ENCODE measurements at regions not wholly inside any gene's neighbourhood (a gene's known extent, or its start where the extent isn't known, plus 50 kb on each side); places are given as distances from the start of the nearest gene placed in this dataset.

GRCh38 chr4:128590034-128590740 is 219.3 kb upstream of the JADE1 start:
- no peak for DNase-seq
- WGBS, 5 donors, result 45 to 66% (median 50%) methylated on average over 9 of the region's 9 CpGs
- Histone ChIP-seq H3K4me1 (peaks cover 13 to 25% (median 17%) of the 10 kb centered on the region in 4 donors), H3K4me3 (no peak overlapping the region), H3K27me3 (no peaks in the 10 kb centered on the region), H3K9me3 (no peaks in the 10 kb centered on the region), H3K36me3 (no peaks in the 10 kb centered on the region), H3K27ac (peak overlapping the region; percentile 45 to 83 (median 72))
- TF ChIP-seq POLR2A (IDR thresholded peaks at IDR 0.05) (no peak), POLR2AphosphoS5 (IDR thresholded peaks at IDR 0.05) (no peak), EP300 (IDR thresholded peaks at IDR 0.05) (no peak)
- TF ChIP-seq, protein P1, sequence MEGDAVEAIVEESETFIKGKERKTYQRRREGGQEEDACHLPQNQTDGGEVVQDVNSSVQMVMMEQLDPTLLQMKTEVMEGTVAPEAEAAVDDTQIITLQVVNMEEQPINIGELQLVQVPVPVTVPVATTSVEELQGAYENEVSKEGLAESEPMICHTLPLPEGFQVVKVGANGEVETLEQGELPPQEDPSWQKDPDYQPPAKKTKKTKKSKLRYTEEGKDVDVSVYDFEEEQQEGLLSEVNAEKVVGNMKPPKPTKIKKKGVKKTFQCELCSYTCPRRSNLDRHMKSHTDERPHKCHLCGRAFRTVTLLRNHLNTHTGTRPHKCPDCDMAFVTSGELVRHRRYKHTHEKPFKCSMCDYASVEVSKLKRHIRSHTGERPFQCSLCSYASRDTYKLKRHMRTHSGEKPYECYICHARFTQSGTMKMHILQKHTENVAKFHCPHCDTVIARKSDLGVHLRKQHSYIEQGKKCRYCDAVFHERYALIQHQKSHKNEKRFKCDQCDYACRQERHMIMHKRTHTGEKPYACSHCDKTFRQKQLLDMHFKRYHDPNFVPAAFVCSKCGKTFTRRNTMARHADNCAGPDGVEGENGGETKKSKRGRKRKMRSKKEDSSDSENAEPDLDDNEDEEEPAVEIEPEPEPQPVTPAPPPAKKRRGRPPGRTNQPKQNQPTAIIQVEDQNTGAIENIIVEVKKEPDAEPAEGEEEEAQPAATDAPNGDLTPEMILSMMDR (IDR thresholded peaks at IDR 0.05), result no peak
- intact Hi-C loops (cut with DNase I; ENCODE audit: low total_unique reads), result no loop called here

- intact Hi-C loops (cut with DNase I; ENCODE audit: low total_unique reads), result no loop called here
- TF ChIP-seq, protein P1 (IDR thresholded peaks at IDR 0.05), result no peak
- no peak for TF ChIP-seq EP300 (IDR thresholded peaks at IDR 0.05)
- TF ChIP-seq POLR2AphosphoS5 (IDR thresholded peaks at IDR 0.05), result no peak
- no peak for TF ChIP-seq POLR2A (IDR thresholded peaks at IDR 0.05)
- WGBS, 5 donors, result 59 to 80% (median 69%) methylated on average over 4 of the region's 4 CpGs
- DNase-seq, result no peak
- H3K9me3 ChIP-seq, result no peaks in the 10 kb centered on the region
- H3K27me3 ChIP-seq, result no peaks in the 10 kb centered on the region
- H3K27ac ChIP-seq, result peak overlapping the region; percentile 45 to 83 (median 72)
- no peak overlapping the region for H3K4me3 ChIP-seq
- no peaks in the 10 kb centered on the region for H3K36me3 ChIP-seq
- peaks cover 13 to 27% (median 21%) of the 10 kb centered on the region in 4 donors for H3K4me1 ChIP-seq
Measured at GRCh38 chr4:128589384-128589965, 220.0 kb upstream of the JADE1 start.

DNA sequence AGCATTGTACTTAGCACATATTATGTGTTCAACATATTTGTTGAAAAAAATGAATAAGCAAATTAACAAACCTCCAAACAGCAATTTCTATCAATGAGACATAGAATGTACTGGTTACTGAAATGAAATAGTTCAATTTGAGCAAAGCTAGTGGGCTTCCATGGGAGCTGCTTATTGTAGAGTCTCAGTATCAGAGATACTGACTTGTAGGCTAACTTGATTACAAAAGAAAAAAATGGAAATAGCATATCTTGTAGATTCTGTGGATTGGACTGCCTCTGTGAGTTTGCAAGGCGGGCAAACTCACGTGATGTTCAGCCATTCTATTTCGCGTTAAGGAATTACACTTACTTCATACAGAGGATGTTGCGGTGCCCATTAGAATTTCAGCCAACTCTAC is 222.1 kb upstream of the JADE1 start:
- TF ChIP-seq POLR2AphosphoS5 (IDR thresholded peaks at IDR 0.05) (no peak), POLR2A (IDR thresholded peaks at IDR 0.05) (no peak), EP300 (IDR thresholded peaks at IDR 0.05) (no peak)
- TF ChIP-seq, protein P1 (IDR thresholded peaks at IDR 0.05), result no peak
- Histone ChIP-seq H3K4me3 (no peak overlapping the region), H3K9me3 (no peaks in the 10 kb centered on the region), H3K4me1 (peaks cover 13 to 34% (median 28%) of the 10 kb centered on the region in 4 donors), H3K27ac (no peak overlapping the region), H3K36me3 (no peaks in the 10 kb centered on the region), H3K27me3 (no peaks in the 10 kb centered on the region)
- WGBS, 5 donors, result 88 to 98% (median 97%) methylated on average over 5 of the region's 5 CpGs
- intact Hi-C loops (cut with DNase I; ENCODE audit: low total_unique reads), result no loop called here
- DNase-seq, result no peak

GRCh38 chr4:128583753-128584712 is 225.5 kb upstream of the JADE1 start:
- WGBS, 5 donors, result 50 to 69% (median 60%) methylated on average over 6 to 7 of the region's 7 CpGs
- DNase-seq, result peak; percentile 48 to 88

More at GRCh38 chr4:128583753-128584712, 225.5 kb upstream of the JADE1 start:
- TF ChIP-seq POLR2A (IDR thresholded peaks at IDR 0.05) (no peak), POLR2AphosphoS5 (IDR thresholded peaks at IDR 0.05) (peak in 1 of 3 donors; percentile 55)
- Histone ChIP-seq H3K4me1 (peaks cover 2 to 13% (median 9%) of the 10 kb centered on the region in 4 donors), H3K27me3 (no peaks in the 10 kb centered on the region), H3K9me3 (no peaks in the 10 kb centered on the region), H3K4me3 (no peak overlapping the region), H3K27ac (peak overlapping the region; percentile 13 to 75 (median 64)), H3K36me3 (no peaks in the 10 kb centered on the region)
- intact Hi-C loops (cut with DNase I; ENCODE audit: low total_unique reads), result no loop called here
